Activated CD8-positive, alpha-beta T cell treated with anti-CD3 and anti-CD28 coated beads for 36 hours (primary cell): ENCODE measurements at regions not wholly inside any gene's neighbourhood (a gene's known extent, or its start where the extent isn't known, plus 50 kb on each side); places are given as distances from the start of the nearest gene placed in this dataset.
"Not testable (repeated sequence)": the region's sequence is repeated elsewhere in the genome, so short reads cannot be mapped to it uniquely, and the experiment has no call there.

Experiments used
- ATAC-seq: fragments of 200-7000 bp; cut with Tn5 transposase; one replicate; pipeline ENCODE4 v1.10.0; 2021; ENCODE audit warnings: mild to moderate bottlenecking, moderate library complexity
- CTCF ChIA-PET: fragments of 350-600 bp; sonication (Branson Sonifier 250); formaldehyde crosslinking; loops from one replicate; lab custom pipeline; 2021; ENCODE audit warnings: antibody characterized with exemption; lab: Charles Lee
- POLR2A ChIA-PET: fragments of 350-600 bp; sonication (Branson Sonifier 250); formaldehyde crosslinking; loops from one replicate; lab custom pipeline; 2021; ENCODE audit warnings: antibody characterized with exemption; lab: Charles Lee
- DNase-seq: peaks from one replicate; pipeline ENCODE4 v3.0.0-alpha.2; 2020
- H3K27ac Mint-ChIP-seq: one replicate; pipeline ENCODE4 v1.8.0; 2021; ENCODE audit warnings: mild to moderate bottlenecking, mixed read lengths
- H3K27me3 Mint-ChIP-seq: one replicate; pipeline ENCODE4 v1.8.0; 2021; ENCODE audit warnings: mixed read lengths
- H3K36me3 Mint-ChIP-seq: one replicate; pipeline ENCODE4 v1.8.0; 2021; ENCODE audit warnings: low read depth, mixed read lengths
- H3K4me1 Mint-ChIP-seq: one replicate; pipeline ENCODE4 v1.8.0; 2021; ENCODE audit warnings: low read depth, mixed read lengths
- H3K4me3 Mint-ChIP-seq: one replicate; pipeline ENCODE4 v1.8.0; 2021; ENCODE audit warnings: mild to moderate bottlenecking, moderate library complexity, mixed read lengths
- H3K9me3 Mint-ChIP-seq: one replicate; pipeline ENCODE4 v1.8.0; 2021; ENCODE audit warnings: mixed read lengths
- CTCF ChIP-seq: fragments of 200-600 bp; IDR thresholded peaks from one replicate; pipeline ENCODE4 v1.8.0; 2022; ENCODE audit warnings: antibody characterized with exemption, mild to moderate bottlenecking
- intact Hi-C: fragments of 100-400 bp; cut with micrococcal nuclease; formaldehyde crosslinking; loops from one replicate; pipeline ENCODE4 v1.10.0; 2022

GRCh38 chr16:60137891-60138290, 1403.8 kb upstream of the GOT2 start:
- Mint-ChIP-seq H3K4me1 (no peaks in the 10 kb centered on the region), H3K36me3 (no peaks in the 10 kb centered on the region), H3K27ac (no peak overlapping the region), H3K4me3 (no peak overlapping the region), H3K9me3 (peaks cover 24% of the 10 kb centered on the region), H3K27me3 (no peaks in the 10 kb centered on the region)
- no peak for TF ChIP-seq CTCF
- ATAC-seq, result no peak
- no peak for DNase-seq
- intact Hi-C loops, result no loop called here
- CTCF ChIA-PET, result no interaction called here
- POLR2A ChIA-PET, result no interaction called here

- peaks cover 14% of the 10 kb centered on the region for H3K9me3 Mint-ChIP-seq
- H3K4me3 Mint-ChIP-seq, result no peak overlapping the region
- no peak for TF ChIP-seq CTCF
- H3K27ac Mint-ChIP-seq, result no peak overlapping the region
- H3K4me1 Mint-ChIP-seq, result no peaks in the 10 kb centered on the region
- CTCF ChIA-PET, result no interaction called here
- intact Hi-C loops, result no loop called here
- H3K27me3 Mint-ChIP-seq, result no peaks in the 10 kb centered on the region
- ATAC-seq (no peak), DNase-seq (no peak)
- no peaks in the 10 kb centered on the region for H3K36me3 Mint-ChIP-seq
- POLR2A ChIA-PET, result no interaction called here
Measured at GRCh38 chr16:60127196-60127595, 1393.1 kb upstream of the GOT2 start.

- H3K27ac Mint-ChIP-seq, intact Hi-C loops, H3K36me3 Mint-ChIP-seq, H3K4me3 Mint-ChIP-seq, ATAC-seq, H3K4me1 Mint-ChIP-seq, DNase-seq, POLR2A ChIA-PET, H3K27me3 Mint-ChIP-seq, CTCF ChIA-PET: not testable (repeated sequence)
- peaks cover 14% of the 10 kb centered on the region for H3K9me3 Mint-ChIP-seq
Measured at GRCh38 chr16:60126115-60126514, 1392.0 kb upstream of the GOT2 start.

- no peaks in the 10 kb centered on the region for H3K4me1 Mint-ChIP-seq
- peaks cover 14% of the 10 kb centered on the region for H3K9me3 Mint-ChIP-seq
- TF ChIP-seq CTCF, result no peak
- intact Hi-C loops, result no loop called here
- CTCF ChIA-PET, result no interaction called here
- H3K27ac Mint-ChIP-seq, result no peak overlapping the region
- no peaks in the 10 kb centered on the region for H3K36me3 Mint-ChIP-seq
- H3K4me3 Mint-ChIP-seq, result no peak overlapping the region
- DNase-seq (no peak), ATAC-seq (no peak)
- POLR2A ChIA-PET, result interaction anchor here (0.7 kb wide), 1 partner anchor 680 kb away, joined by 6 read pairs; no protein-coding TSS in a partner anchor
- no peaks in the 10 kb centered on the region for H3K27me3 Mint-ChIP-seq
Measured at GRCh38 chr16:60123392-60124023, 1389.4 kb upstream of the GOT2 start.

- ChIA-PET POLR2A (no interaction called here), CTCF (no interaction called here)
- TF ChIP-seq CTCF, result no peak
- Mint-ChIP-seq H3K27me3 (no peaks in the 10 kb centered on the region), H3K36me3 (no peaks in the 10 kb centered on the region), H3K4me3 (no peak overlapping the region), H3K4me1 (no peaks in the 10 kb centered on the region), H3K27ac (no peak overlapping the region), H3K9me3 (peaks cover 3% of the 10 kb centered on the region)
- DNase-seq, result no peak
- no peak for ATAC-seq
- intact Hi-C loops, result no loop called here
Measured at GRCh38 chr16:60120586-60120985, 1386.5 kb upstream of the GOT2 start.
